ENCODE measurements at regions not wholly inside any gene's neighbourhood (a gene's known extent, or its start where the extent isn't known, plus 50 kb on each side); places are given as distances from the start of the nearest gene placed in this dataset.
"Not testable (repeated sequence)": the region's sequence is repeated elsewhere in the genome, so short reads cannot be mapped to it uniquely, and the experiment has no call there.

- H3K36me3 ChIP-seq (ENCODE audit: control insufficient read depth in 2 of 2, insufficient read depth in 2 of 2, low read length in 2 of 2): no peaks in the 10 kb centered on the region
- no peak overlapping the region for H3K4me3 ChIP-seq (ENCODE audit: low read length in 2 of 2)
- no peaks in the 10 kb centered on the region for H3K27me3 ChIP-seq (ENCODE audit: control insufficient read depth in 1 of 2, insufficient read depth in 2 of 2, low read length in 2 of 2)
- no peaks in the 10 kb centered on the region for H3K9me3 ChIP-seq (ENCODE audit: control insufficient read depth in 2 of 2, low read length in 2 of 2)
- H3K9ac ChIP-seq (ENCODE audit: low read length in 2 of 2): no peak overlapping the region
- H3K27ac ChIP-seq (ENCODE audit: low read length): no peak overlapping the region
- no peaks in the 10 kb centered on the region for H3K4me1 ChIP-seq (ENCODE audit: control insufficient read depth, insufficient read depth, low read length)
Observed at GRCh38 chr2:150674283-150674682, 186.8 kb upstream of the RND3 start.

GRCh38 chr2:150672311-150672710, 184.8 kb upstream of the RND3 start:
- no peak overlapping the region for H3K9ac ChIP-seq (ENCODE audit: low read length in 2 of 2)
- no peak overlapping the region for H3K27ac ChIP-seq (ENCODE audit: low read length)
- no peaks in the 10 kb centered on the region for H3K27me3 ChIP-seq (ENCODE audit: control insufficient read depth in 1 of 2, insufficient read depth in 2 of 2, low read length in 2 of 2)

GRCh38 chr2:150669492-150669891, 182.0 kb upstream of the RND3 start:
- Histone ChIP-seq H3K4me1 (ENCODE audit: control insufficient read depth, insufficient read depth, low read length) (no peaks in the 10 kb centered on the region), H3K36me3 (ENCODE audit: control insufficient read depth in 2 of 2, insufficient read depth in 2 of 2, low read length in 2 of 2) (no peaks in the 10 kb centered on the region), H3K9ac (ENCODE audit: low read length in 2 of 2) (no peak overlapping the region), H3K4me3 (ENCODE audit: low read length in 2 of 2) (no peak overlapping the region), H3K9me3 (ENCODE audit: control insufficient read depth in 2 of 2, low read length in 2 of 2) (no peaks in the 10 kb centered on the region), H3K27ac (ENCODE audit: low read length) (no peak overlapping the region), H3K27me3 (ENCODE audit: control insufficient read depth in 1 of 2, insufficient read depth in 2 of 2, low read length in 2 of 2) (no peaks in the 10 kb centered on the region)

More at GRCh38 chr2:150672311-150672710, 184.8 kb upstream of the RND3 start:
- no peaks in the 10 kb centered on the region for H3K36me3 ChIP-seq (ENCODE audit: control insufficient read depth in 2 of 2, insufficient read depth in 2 of 2, low read length in 2 of 2)
- no peaks in the 10 kb centered on the region for H3K9me3 ChIP-seq (ENCODE audit: control insufficient read depth in 2 of 2, low read length in 2 of 2)
- no peaks in the 10 kb centered on the region for H3K4me1 ChIP-seq (ENCODE audit: control insufficient read depth, insufficient read depth, low read length)
- no peak overlapping the region for H3K4me3 ChIP-seq (ENCODE audit: low read length in 2 of 2)

- not testable (repeated sequence) for H3K4me3 ChIP-seq (ENCODE audit: low read length in 2 of 2); H3K9me3 ChIP-seq (ENCODE audit: control insufficient read depth in 2 of 2, low read length in 2 of 2); H3K27ac ChIP-seq (ENCODE audit: low read length); H3K9ac ChIP-seq (ENCODE audit: low read length in 2 of 2); H3K36me3 ChIP-seq (ENCODE audit: control insufficient read depth in 2 of 2, insufficient read depth in 2 of 2, low read length in 2 of 2); H3K4me1 ChIP-seq (ENCODE audit: control insufficient read depth, insufficient read depth, low read length); H3K27me3 ChIP-seq (ENCODE audit: control insufficient read depth in 1 of 2, insufficient read depth in 2 of 2, low read length in 2 of 2)
Observed at GRCh38 chr2:150667039-150667438, 179.6 kb upstream of the RND3 start.

GRCh38 chr2:150663143-150663542, 175.7 kb upstream of the RND3 start:
- Histone ChIP-seq H3K27ac (ENCODE audit: low read length) (no peak overlapping the region), H3K27me3 (ENCODE audit: control insufficient read depth in 1 of 2, insufficient read depth in 2 of 2, low read length in 2 of 2) (no peaks in the 10 kb centered on the region), H3K4me1 (ENCODE audit: control insufficient read depth, insufficient read depth, low read length) (no peaks in the 10 kb centered on the region), H3K4me3 (ENCODE audit: low read length in 2 of 2) (no peak overlapping the region), H3K36me3 (ENCODE audit: control insufficient read depth in 2 of 2, insufficient read depth in 2 of 2, low read length in 2 of 2) (no peaks in the 10 kb centered on the region), H3K9me3 (ENCODE audit: control insufficient read depth in 2 of 2, low read length in 2 of 2) (no peaks in the 10 kb centered on the region), H3K9ac (ENCODE audit: low read length in 2 of 2) (no peak overlapping the region)

- H3K4me3 ChIP-seq (ENCODE audit: low read length in 2 of 2): no peak overlapping the region
- H3K27me3 ChIP-seq (ENCODE audit: control insufficient read depth in 1 of 2, insufficient read depth in 2 of 2, low read length in 2 of 2): no peaks in the 10 kb centered on the region
- H3K4me1 ChIP-seq (ENCODE audit: control insufficient read depth, insufficient read depth, low read length): no peaks in the 10 kb centered on the region
- H3K9ac ChIP-seq (ENCODE audit: low read length in 2 of 2): no peak overlapping the region
- no peaks in the 10 kb centered on the region for H3K36me3 ChIP-seq (ENCODE audit: control insufficient read depth in 2 of 2, insufficient read depth in 2 of 2, low read length in 2 of 2)
- no peaks in the 10 kb centered on the region for H3K9me3 ChIP-seq (ENCODE audit: control insufficient read depth in 2 of 2, low read length in 2 of 2)
- H3K27ac ChIP-seq (ENCODE audit: low read length): no peak overlapping the region
Observed at GRCh38 chr2:150656002-150656401, 168.5 kb upstream of the RND3 start.

GRCh38 chr2:150653351-150653750, 165.9 kb upstream of the RND3 start:
- Histone ChIP-seq H3K9ac (ENCODE audit: low read length in 2 of 2) (no peak overlapping the region), H3K27me3 (ENCODE audit: control insufficient read depth in 1 of 2, insufficient read depth in 2 of 2, low read length in 2 of 2) (no peaks in the 10 kb centered on the region), H3K4me3 (ENCODE audit: low read length in 2 of 2) (no peak overlapping the region), H3K9me3 (ENCODE audit: control insufficient read depth in 2 of 2, low read length in 2 of 2) (no peaks in the 10 kb centered on the region), H3K4me1 (ENCODE audit: control insufficient read depth, insufficient read depth, low read length) (no peaks in the 10 kb centered on the region), H3K36me3 (ENCODE audit: control insufficient read depth in 2 of 2, insufficient read depth in 2 of 2, low read length in 2 of 2) (no peaks in the 10 kb centered on the region), H3K27ac (ENCODE audit: low read length) (no peak overlapping the region)

GRCh38 chr2:150647943-150648342, 160.5 kb upstream of the RND3 start:
- Histone ChIP-seq H3K4me3 (ENCODE audit: low read length in 2 of 2) (no peak overlapping the region), H3K27me3 (ENCODE audit: control insufficient read depth in 1 of 2, insufficient read depth in 2 of 2, low read length in 2 of 2) (no peaks in the 10 kb centered on the region), H3K9ac (ENCODE audit: low read length in 2 of 2) (no peak overlapping the region), H3K27ac (ENCODE audit: low read length) (no peak overlapping the region), H3K9me3 (ENCODE audit: control insufficient read depth in 2 of 2, low read length in 2 of 2) (no peaks in the 10 kb centered on the region), H3K36me3 (ENCODE audit: control insufficient read depth in 2 of 2, insufficient read depth in 2 of 2, low read length in 2 of 2) (no peaks in the 10 kb centered on the region), H3K4me1 (ENCODE audit: control insufficient read depth, insufficient read depth, low read length) (no peaks in the 10 kb centered on the region)

- no peak overlapping the region for H3K9ac ChIP-seq (ENCODE audit: low read length in 2 of 2)
- no peaks in the 10 kb centered on the region for H3K27me3 ChIP-seq (ENCODE audit: control insufficient read depth in 1 of 2, insufficient read depth in 2 of 2, low read length in 2 of 2)
- H3K4me3 ChIP-seq (ENCODE audit: low read length in 2 of 2): no peak overlapping the region
- no peaks in the 10 kb centered on the region for H3K9me3 ChIP-seq (ENCODE audit: control insufficient read depth in 2 of 2, low read length in 2 of 2)
- H3K27ac ChIP-seq (ENCODE audit: low read length): no peak overlapping the region
- H3K36me3 ChIP-seq (ENCODE audit: control insufficient read depth in 2 of 2, insufficient read depth in 2 of 2, low read length in 2 of 2): no peaks in the 10 kb centered on the region
- no peaks in the 10 kb centered on the region for H3K4me1 ChIP-seq (ENCODE audit: control insufficient read depth, insufficient read depth, low read length)
Observed at GRCh38 chr2:150646746-150647145, 159.3 kb upstream of the RND3 start.

GRCh38 chr2:150644298-150645067, 157.0 kb upstream of the RND3 start:
- Histone ChIP-seq H3K27ac (ENCODE audit: low read length) (no peak overlapping the region), H3K4me1 (ENCODE audit: control insufficient read depth, insufficient read depth, low read length) (no peaks in the 10 kb centered on the region), H3K36me3 (ENCODE audit: control insufficient read depth in 2 of 2, insufficient read depth in 2 of 2, low read length in 2 of 2) (no peaks in the 10 kb centered on the region), H3K4me3 (ENCODE audit: low read length in 2 of 2) (no peak overlapping the region), H3K27me3 (ENCODE audit: control insufficient read depth in 1 of 2, insufficient read depth in 2 of 2, low read length in 2 of 2) (no peaks in the 10 kb centered on the region), H3K9me3 (ENCODE audit: control insufficient read depth in 2 of 2, low read length in 2 of 2) (no peaks in the 10 kb centered on the region), H3K9ac (ENCODE audit: low read length in 2 of 2) (no peak overlapping the region)

- H3K4me1 ChIP-seq (ENCODE audit: control insufficient read depth, insufficient read depth, low read length): no peaks in the 10 kb centered on the region
- H3K27ac ChIP-seq (ENCODE audit: low read length): no peak overlapping the region
- H3K9ac ChIP-seq (ENCODE audit: low read length in 2 of 2): no peak overlapping the region
- no peaks in the 10 kb centered on the region for H3K9me3 ChIP-seq (ENCODE audit: control insufficient read depth in 2 of 2, low read length in 2 of 2)
- H3K27me3 ChIP-seq (ENCODE audit: control insufficient read depth in 1 of 2, insufficient read depth in 2 of 2, low read length in 2 of 2): no peaks in the 10 kb centered on the region
- no peaks in the 10 kb centered on the region for H3K36me3 ChIP-seq (ENCODE audit: control insufficient read depth in 2 of 2, insufficient read depth in 2 of 2, low read length in 2 of 2)
- no peak overlapping the region for H3K4me3 ChIP-seq (ENCODE audit: low read length in 2 of 2)
Observed at GRCh38 chr2:150643114-150643725, 155.8 kb upstream of the RND3 start.

Data from stomach smooth muscle (tissue), 2 donors.